WTC11 (cell line): ENCODE measurements at regions not wholly inside any gene's neighbourhood (a gene's known extent, or its start where the extent isn't known, plus 50 kb on each side); places are given as distances from the start of the nearest gene placed in this dataset.

Experiments used
- ATAC-seq: fragments of 200-7000 bp; cut with Tn5 transposase; 2 replicates; pipeline ENCODE4 v1.10.0; 2021; ENCODE audit warnings: mild to moderate bottlenecking, moderate library complexity
- CTCF ChIA-PET: fragments of 300-600 bp; sonication (Branson Sonifier 250); formaldehyde crosslinking; loops from one replicate; lab custom pipeline; 2021; ENCODE audit warnings: antibody characterized with exemption; lab: Charles Lee
- POLR2A ChIA-PET: fragments of 350-600 bp; sonication (Branson Sonifier 250); formaldehyde crosslinking; loops from one replicate; lab custom pipeline; 2021; ENCODE audit warnings: antibody characterized with exemption; lab: Charles Lee
- DNase-seq: peaks from one replicate; pipeline ENCODE4 v3.0.0; 2021; ENCODE audit warnings: low spot score
- H3K27ac Mint-ChIP-seq: 2 replicates; pipeline ENCODE4 v1.8.0; 2021; ENCODE audit warnings: mixed read lengths
- H3K27me3 Mint-ChIP-seq: 2 replicates; pipeline ENCODE4 v1.8.0; 2021; ENCODE audit warnings: low read depth, mild to moderate bottlenecking, moderate library complexity, mixed read lengths
- H3K36me3 Mint-ChIP-seq: 2 replicates; pipeline ENCODE4 v1.8.0; 2021; ENCODE audit warnings: mixed read lengths
- H3K4me1 Mint-ChIP-seq: 2 replicates; pipeline ENCODE4 v1.8.0; 2022; ENCODE audit warnings: mixed read lengths
- H3K4me3 Mint-ChIP-seq: 2 replicates; pipeline ENCODE4 v1.8.0; 2021; ENCODE audit warnings: mild to moderate bottlenecking, moderate library complexity, mixed read lengths
- H3K9me3 Mint-ChIP-seq: 2 replicates; pipeline ENCODE4 v1.8.0; 2021; ENCODE audit warnings: mixed read lengths
- ATF2 ChIP-seq: sonication (generic); formaldehyde crosslinking; IDR thresholded peaks from 2 replicates; pipeline ENCODE4 v1.8.1; 2022; ENCODE audit warnings: low read depth, missing genetic modification reagents, borderline replicate concordance
- ATF3 ChIP-seq: sonication (generic); formaldehyde crosslinking; conservative IDR thresholded peaks from 2 replicates; pipeline ENCODE4 v1.8.1; 2022; ENCODE audit warnings: mild to moderate bottlenecking, missing genetic modification reagents
- ATF6 ChIP-seq: sonication (generic); formaldehyde crosslinking; IDR thresholded peaks from 2 replicates; pipeline ENCODE4 v1.8.1; 2023; ENCODE audit warnings: mild to moderate bottlenecking, missing genetic modification reagents
- ETV6 ChIP-seq: sonication (generic); formaldehyde crosslinking; IDR thresholded peaks from 2 replicates; pipeline ENCODE4 v1.8.1; 2022; ENCODE audit warnings: mild to moderate bottlenecking, missing genetic modification reagents
- PRDM15 ChIP-seq: sonication (generic); formaldehyde crosslinking; IDR thresholded peaks from 2 replicates; pipeline ENCODE4 v1.8.0; 2022; ENCODE audit warnings: missing genetic modification reagents
- SP1 ChIP-seq: sonication (generic); formaldehyde crosslinking; conservative IDR thresholded peaks from 2 replicates; pipeline ENCODE4 v1.8.1; 2022; ENCODE audit warnings: missing genetic modification reagents
- ZNF219 ChIP-seq: sonication (generic); formaldehyde crosslinking; IDR thresholded peaks from 2 replicates; pipeline ENCODE4 v1.8.0; 2023; ENCODE audit warnings: missing genetic modification reagents, mild to moderate bottlenecking, borderline replicate concordance
- ZNF232 ChIP-seq: sonication (generic); formaldehyde crosslinking; IDR thresholded peaks from 2 replicates; pipeline ENCODE4 v1.8.0; 2022; ENCODE audit warnings: mild to moderate bottlenecking, missing genetic modification reagents
- ZNF281 ChIP-seq: sonication (generic); formaldehyde crosslinking; IDR thresholded peaks from 2 replicates; pipeline ENCODE4 v1.8.0; 2023; ENCODE audit warnings: mild to moderate bottlenecking, missing genetic modification reagents
- ZNF317 ChIP-seq: sonication (generic); formaldehyde crosslinking; IDR thresholded peaks from 2 replicates; pipeline ENCODE4 v1.8.1; 2023; ENCODE audit warnings: low read depth, mild to moderate bottlenecking, moderate library complexity, missing genetic modification reagents, borderline replicate concordance
- ZNF396 ChIP-seq: fragments of 250-450 bp; sonication (Bioruptor Pico); IDR thresholded peaks from 2 replicates; pipeline ENCODE4 v1.8.0; 2021; ENCODE audit warnings: mild to moderate bottlenecking, moderate library complexity, borderline replicate concordance
- ZSCAN18 ChIP-seq: fragments of 250-450 bp; sonication (Bioruptor Pico); IDR thresholded peaks from 2 replicates; pipeline ENCODE4 v2.1.2; 2022; ENCODE audit warnings: mild to moderate bottlenecking, moderate library complexity

- TF ChIP-seq ZNF281 (CRISPR knock-in tag) (peak; percentile 82; the same call in 1 of the 2 replicates), ATF3 (CRISPR knock-in tag) (no peak), SP1 (CRISPR knock-in tag) (0 out of 2 replicates have a peak, but pooled peaks have one; percentile 11), ZNF219 (CRISPR knock-in tag) (no peak), ZNF232 (0 out of 2 replicates have a peak, but pooled peaks have one; percentile 51), ETV6 (CRISPR knock-in tag) (0 out of 2 replicates have a peak, but pooled peaks have one; percentile 53), ZNF317 (CRISPR knock-in tag) (no peak), PRDM15 (no peak), ZNF396 (CRISPR knock-in tag) (no peak)
These were observed 291.0 kb downstream of the BRD1 start (continued) for GRCh38 chr22:49536571-49537131.

- no peak for ATAC-seq
- TF ChIP-seq ATF6 = no peak
- no peak for TF ChIP-seq ZSCAN18 (CRISPR knock-in tag)
- no peak for TF ChIP-seq ATF2 (CRISPR knock-in tag)
- no peaks in the 10 kb centered on the region for H3K27me3 Mint-ChIP-seq
- peak overlapping the region; percentile 99 for H3K27ac Mint-ChIP-seq
- CTCF ChIA-PET = interaction anchor here (0.6 to 1.9 kb wide), 8 partner anchors 13 to 166 kb away, joined by 3 to 6 read pairs (median 4); no protein-coding TSS in a partner anchor
- POLR2A ChIA-PET = interaction anchor here (0.9 kb wide), 1 partner anchor 89 kb away, joined by 4 read pairs; no protein-coding TSS in a partner anchor
- peaks cover 56% of the 10 kb centered on the region for H3K4me1 Mint-ChIP-seq
- DNase-seq = peak; percentile 5
- 0 out of 2 replicates have a peak overlapping the region, but pooled peaks have one; percentile 55 for H3K4me3 Mint-ChIP-seq
- no peaks in the 10 kb centered on the region for H3K36me3 Mint-ChIP-seq
- 0 out of 2 replicates have a peak, but pooled peaks cover 3% of the 10 kb centered on the region for H3K9me3 Mint-ChIP-seq
These were observed 292.0 kb downstream of the BRD1 start for GRCh38 chr22:49535527-49536125.
